ENCODE measurements at regions not wholly inside any gene's neighbourhood (a gene's known extent, or its start where the extent isn't known, plus 50 kb on each side); places are given as distances from the start of the nearest gene placed in this dataset.
A peak's percentile ranks its signal among the peaks of the same experiment; 100 is the strongest.

DNA sequence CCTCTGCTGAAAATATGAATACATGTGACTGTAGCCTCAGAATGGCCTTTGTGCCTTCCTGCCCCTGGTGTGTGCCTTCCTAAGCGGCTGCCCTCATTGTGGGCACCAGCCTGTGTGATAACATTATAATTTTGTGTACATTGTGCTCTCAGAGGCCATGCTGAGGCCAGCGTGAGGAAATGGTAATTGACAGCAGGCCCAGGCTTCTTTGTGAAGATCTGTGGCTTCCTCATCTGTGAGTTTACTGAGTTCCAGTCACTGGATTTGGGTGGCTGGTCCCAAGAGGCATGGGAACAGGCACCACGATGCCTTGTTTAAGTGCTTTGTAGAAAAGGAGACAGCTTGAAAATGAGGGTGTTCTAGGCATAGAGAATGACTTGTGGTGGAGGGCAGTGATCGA is 389.3 kb downstream of the OMA1 start:
- ChIA-PET CTCF (no interaction called here), POLR2A (ENCODE audit: low non-redundant PET) (no interaction called here)
- Histone ChIP-seq H3K36me3 (ENCODE audit: insufficient read depth, low read length, poor library complexity, severe bottlenecking) (no peaks in the 10 kb centered on the region), H3K4me1 (ENCODE audit: insufficient read depth, low read length, poor library complexity, severe bottlenecking) (peaks cover 29% of the 10 kb centered on the region), H3K27me3 (replicated peaks; ENCODE audit: insufficient read depth, low read depth, low read length, poor library complexity) (no peaks in the 10 kb centered on the region), H3K9me3 (ENCODE audit: low read depth, low read length, poor library complexity, severe bottlenecking) (no peaks in the 10 kb centered on the region), H3K27ac (ENCODE audit: low read depth, low read length, poor library complexity, severe bottlenecking) (peak overlapping the region; percentile 26), H3K4me3 (ENCODE audit: low read depth, low read length, poor library complexity, severe bottlenecking) (no peak overlapping the region)
- intact Hi-C loops (cut with micrococcal nuclease; ENCODE audit: unreplicated experiment), result loop anchor here (5.0 kb wide), 1 partner anchor 735 kb away; the partner anchor contains the start of gene DAB1
- BruUV-seq (replicated peaks), result no TSS peak
- TF ChIP-seq EZH2 (IDR thresholded peaks at IDR 0.05; ENCODE audit: borderline replicate concordance, low read depth, low read length, poor library complexity, severe bottlenecking), result no peak
- TF ChIP-seq CTCF (conservative IDR thresholded peaks at IDR 0.05; ENCODE audit: low read depth, low read length), result no peak
- peak; percentile 58 for DNase-seq (ENCODE audit: low spot score)

DNA sequence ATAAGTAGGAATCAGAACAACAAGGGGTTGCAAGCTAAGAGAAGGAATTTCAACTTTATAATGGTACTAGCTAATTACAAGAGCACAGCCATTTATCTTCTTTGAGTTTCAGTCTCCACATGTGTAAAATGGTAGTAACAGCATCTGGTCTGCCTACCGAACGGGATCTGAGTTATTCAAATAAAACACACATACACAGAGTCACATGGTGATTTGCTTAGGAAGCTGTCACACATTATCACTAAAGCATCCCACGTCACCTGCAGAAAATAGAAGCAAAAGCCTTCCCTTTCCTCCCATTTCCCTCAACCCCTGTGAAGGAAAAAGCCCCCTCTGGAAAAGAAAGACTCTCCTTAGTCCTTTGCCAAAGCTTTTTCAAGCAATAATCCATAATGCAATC is 389.7 kb downstream of the OMA1 start:
- Histone ChIP-seq H3K27ac (ENCODE audit: low read depth, low read length, poor library complexity, severe bottlenecking) (peak overlapping the region; percentile 26), H3K27me3 (replicated peaks; ENCODE audit: insufficient read depth, low read depth, low read length, poor library complexity) (no peaks in the 10 kb centered on the region), H3K36me3 (ENCODE audit: insufficient read depth, low read length, poor library complexity, severe bottlenecking) (no peaks in the 10 kb centered on the region), H3K9me3 (ENCODE audit: low read depth, low read length, poor library complexity, severe bottlenecking) (no peaks in the 10 kb centered on the region), H3K4me3 (ENCODE audit: low read depth, low read length, poor library complexity, severe bottlenecking) (no peak overlapping the region), H3K4me1 (ENCODE audit: insufficient read depth, low read length, poor library complexity, severe bottlenecking) (peaks cover 30% of the 10 kb centered on the region)
- DNase-seq (ENCODE audit: low spot score), result no peak
- no TSS peak for BruUV-seq (replicated peaks)
- intact Hi-C loops (cut with micrococcal nuclease; ENCODE audit: unreplicated experiment), result loop anchor here (5.0 kb wide), 1 partner anchor 735 kb away; the partner anchor contains the start of gene DAB1
- ChIA-PET POLR2A (ENCODE audit: low non-redundant PET) (no interaction called here), CTCF (no interaction called here)
- no peak for TF ChIP-seq CTCF (conservative IDR thresholded peaks at IDR 0.05; ENCODE audit: low read depth, low read length)
- no peak for TF ChIP-seq EZH2 (IDR thresholded peaks at IDR 0.05; ENCODE audit: borderline replicate concordance, low read depth, low read length, poor library complexity, severe bottlenecking)

DNA sequence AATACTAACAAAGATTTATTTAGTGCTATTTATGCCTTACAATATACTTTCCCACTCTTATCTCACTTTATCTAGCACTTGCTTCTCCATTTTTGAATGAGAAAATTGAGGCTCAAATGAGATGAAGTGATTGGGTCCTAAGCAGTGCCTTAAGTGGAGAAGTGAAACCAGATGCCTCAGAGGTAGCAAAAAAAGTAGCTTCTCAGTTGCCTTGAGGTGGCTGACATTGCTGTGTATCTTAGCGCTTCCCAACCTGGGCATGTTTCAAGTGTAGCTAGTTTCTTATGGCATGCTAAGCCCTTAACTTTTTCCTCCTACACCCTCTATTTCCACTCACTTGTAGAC is 390.4 kb downstream of the OMA1 start:
- Histone ChIP-seq H3K4me1 (ENCODE audit: insufficient read depth, low read length, poor library complexity, severe bottlenecking) (peaks cover 30% of the 10 kb centered on the region), H3K9me3 (ENCODE audit: low read depth, low read length, poor library complexity, severe bottlenecking) (no peaks in the 10 kb centered on the region), H3K27ac (ENCODE audit: low read depth, low read length, poor library complexity, severe bottlenecking) (no peak overlapping the region), H3K36me3 (ENCODE audit: insufficient read depth, low read length, poor library complexity, severe bottlenecking) (no peaks in the 10 kb centered on the region), H3K4me3 (ENCODE audit: low read depth, low read length, poor library complexity, severe bottlenecking) (no peak overlapping the region), H3K27me3 (replicated peaks; ENCODE audit: insufficient read depth, low read depth, low read length, poor library complexity) (no peaks in the 10 kb centered on the region)
- ChIA-PET POLR2A (ENCODE audit: low non-redundant PET) (no interaction called here), CTCF (no interaction called here)
- intact Hi-C loops (cut with micrococcal nuclease; ENCODE audit: unreplicated experiment), result loop anchor here (5.0 kb wide), 1 partner anchor 734 kb away; the partner anchor contains the start of gene DAB1
- no peak for DNase-seq (ENCODE audit: low spot score)
- TF ChIP-seq CTCF (conservative IDR thresholded peaks at IDR 0.05; ENCODE audit: low read depth, low read length) (no peak), EZH2 (IDR thresholded peaks at IDR 0.05; ENCODE audit: borderline replicate concordance, low read depth, low read length, poor library complexity, severe bottlenecking) (no peak)
- no TSS peak for BruUV-seq (replicated peaks)
